Osteocyte (in vitro differentiated cells): ENCODE measurements at regions not wholly inside any gene's neighbourhood (a gene's known extent, or its start where the extent isn't known, plus 50 kb on each side); places are given as distances from the start of the nearest gene placed in this dataset.

ENCODE experiments used
- DNase-seq: peaks from one replicate; pipeline ENCODE4 v3.0.0; 2021; ENCODE audit warnings: mixed read lengths; ENCODE audit not compliant: unreplicated experiment; ENCODE audit errors: extremely low spot score
- H3K27ac Mint-ChIP-seq: one replicate; pipeline ENCODE4 v1.8.0; 2021; ENCODE audit warnings: mild to moderate bottlenecking, mixed read lengths; ENCODE audit not compliant: unreplicated experiment
- H3K27me3 Mint-ChIP-seq: one replicate; pipeline ENCODE4 v1.8.0; 2021; ENCODE audit warnings: mixed read lengths; ENCODE audit not compliant: unreplicated experiment
- H3K36me3 Mint-ChIP-seq: one replicate; pipeline ENCODE4 v1.8.0; 2021; ENCODE audit warnings: mixed read lengths; ENCODE audit not compliant: unreplicated experiment
- H3K4me1 Mint-ChIP-seq: one replicate; pipeline ENCODE4 v1.8.0; 2021; ENCODE audit warnings: mixed read lengths; ENCODE audit not compliant: unreplicated experiment
- H3K4me3 Mint-ChIP-seq: one replicate; pipeline ENCODE4 v1.8.0; 2021; ENCODE audit warnings: mild to moderate bottlenecking, moderate library complexity, mixed read lengths; ENCODE audit not compliant: unreplicated experiment
- H3K9me3 Mint-ChIP-seq: one replicate; pipeline ENCODE4 v1.8.0; 2021; ENCODE audit warnings: mixed read lengths; ENCODE audit not compliant: unreplicated experiment
- TF ChIP-seq, protein P1 (sequence below): fragments of 200-600 bp; sonication (generic); IDR thresholded peaks from 2 replicates; pipeline ENCODE4 v1.5.0; 2021; ENCODE audit warnings: antibody characterized with exemption, mild to moderate bottlenecking, moderate library complexity

DNA sequence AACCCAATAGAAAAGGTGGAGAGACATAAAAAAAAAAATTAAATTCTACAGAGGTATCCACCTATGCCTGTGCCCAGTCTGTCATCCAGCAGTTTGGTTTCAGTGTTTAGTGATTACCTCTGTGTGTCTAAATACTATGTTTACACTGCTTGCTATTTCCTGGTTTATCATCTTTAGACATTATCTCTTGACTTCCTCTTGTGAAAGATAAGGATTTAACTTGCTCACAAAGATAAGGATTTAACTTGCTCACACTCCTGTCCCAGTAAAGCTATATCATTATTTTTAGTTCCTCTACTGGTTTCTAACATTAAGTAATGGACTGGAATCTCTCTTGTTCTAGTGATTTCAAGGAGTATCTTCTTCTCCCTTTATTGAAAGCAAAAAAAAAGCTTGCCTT is 53.9 kb upstream of the ZFR start:
- H3K27me3 Mint-ChIP-seq, result peaks cover 12% of the 10 kb centered on the region

DNA sequence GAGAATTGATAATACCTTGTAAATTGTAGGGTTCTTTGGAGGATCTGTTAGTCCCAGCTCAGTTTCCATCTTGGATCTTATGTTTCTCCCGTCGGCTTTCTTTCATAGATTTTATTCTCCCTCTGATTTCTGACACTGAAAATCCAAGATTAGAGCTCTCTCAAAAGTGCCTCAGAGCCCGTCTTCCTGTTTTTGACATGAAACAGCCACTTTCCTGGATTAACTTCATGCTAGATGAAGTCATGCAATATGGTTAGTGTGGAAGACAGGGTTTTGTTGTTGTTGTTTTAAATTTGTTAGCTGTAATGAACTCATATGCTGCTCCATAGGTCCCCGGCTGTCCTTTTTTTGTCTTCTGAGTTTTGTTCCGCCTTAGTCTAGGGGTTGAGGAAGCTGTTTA is 51.6 kb upstream of the ZFR start:
- Mint-ChIP-seq H3K4me1 (peaks cover 4% of the 10 kb centered on the region), H3K27me3 (peaks cover 6% of the 10 kb centered on the region), H3K36me3 (no peaks in the 10 kb centered on the region), H3K9me3 (no peaks in the 10 kb centered on the region), H3K27ac (no peak overlapping the region), H3K4me3 (no peak overlapping the region)
- DNase-seq, result no peak
- TF ChIP-seq, protein P1, sequence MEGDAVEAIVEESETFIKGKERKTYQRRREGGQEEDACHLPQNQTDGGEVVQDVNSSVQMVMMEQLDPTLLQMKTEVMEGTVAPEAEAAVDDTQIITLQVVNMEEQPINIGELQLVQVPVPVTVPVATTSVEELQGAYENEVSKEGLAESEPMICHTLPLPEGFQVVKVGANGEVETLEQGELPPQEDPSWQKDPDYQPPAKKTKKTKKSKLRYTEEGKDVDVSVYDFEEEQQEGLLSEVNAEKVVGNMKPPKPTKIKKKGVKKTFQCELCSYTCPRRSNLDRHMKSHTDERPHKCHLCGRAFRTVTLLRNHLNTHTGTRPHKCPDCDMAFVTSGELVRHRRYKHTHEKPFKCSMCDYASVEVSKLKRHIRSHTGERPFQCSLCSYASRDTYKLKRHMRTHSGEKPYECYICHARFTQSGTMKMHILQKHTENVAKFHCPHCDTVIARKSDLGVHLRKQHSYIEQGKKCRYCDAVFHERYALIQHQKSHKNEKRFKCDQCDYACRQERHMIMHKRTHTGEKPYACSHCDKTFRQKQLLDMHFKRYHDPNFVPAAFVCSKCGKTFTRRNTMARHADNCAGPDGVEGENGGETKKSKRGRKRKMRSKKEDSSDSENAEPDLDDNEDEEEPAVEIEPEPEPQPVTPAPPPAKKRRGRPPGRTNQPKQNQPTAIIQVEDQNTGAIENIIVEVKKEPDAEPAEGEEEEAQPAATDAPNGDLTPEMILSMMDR, result no peak

More for the DNA sequence above, 53.9 kb upstream of the ZFR start:
- no peak for DNase-seq
- Mint-ChIP-seq H3K9me3 (no peaks in the 10 kb centered on the region), H3K27ac (no peak overlapping the region), H3K36me3 (no peaks in the 10 kb centered on the region), H3K4me3 (no peak overlapping the region), H3K4me1 (peaks cover 9% of the 10 kb centered on the region)
- TF ChIP-seq, protein P1, result no peak

DNA sequence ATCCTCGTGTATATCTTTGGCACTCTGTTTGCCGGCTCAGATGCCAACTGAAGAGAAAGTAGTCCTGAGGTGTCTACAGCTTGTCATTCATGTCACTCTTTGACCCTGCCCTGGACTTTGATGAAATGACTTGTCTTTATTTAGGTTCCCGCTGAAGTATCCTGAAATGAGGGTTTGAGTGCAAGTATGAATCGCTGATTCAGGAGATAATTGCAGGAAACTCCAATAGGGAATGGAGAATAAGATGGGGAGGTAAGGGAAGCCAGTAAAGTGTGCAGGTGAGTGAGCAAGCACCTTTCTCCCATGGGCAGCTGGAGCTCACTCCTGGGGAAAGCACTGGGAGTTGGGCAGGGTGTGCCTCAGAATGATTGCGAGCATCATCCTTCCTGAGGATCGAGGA is 50.3 kb upstream of the ZFR start:
- H3K4me1 Mint-ChIP-seq, result peaks cover 15% of the 10 kb centered on the region
- no peak for DNase-seq
- TF ChIP-seq, protein P1, result no peak
- no peaks in the 10 kb centered on the region for H3K9me3 Mint-ChIP-seq
- no peak overlapping the region for H3K4me3 Mint-ChIP-seq
- H3K27me3 Mint-ChIP-seq, result peaks cover 4% of the 10 kb centered on the region
- no peak overlapping the region for H3K27ac Mint-ChIP-seq
- H3K36me3 Mint-ChIP-seq, result no peaks in the 10 kb centered on the region
